ENCODE measurements at regions not wholly inside any gene's neighbourhood (a gene's known extent, or its start where the extent isn't known, plus 50 kb on each side); places are given as distances from the start of the nearest gene placed in this dataset.

DNA sequence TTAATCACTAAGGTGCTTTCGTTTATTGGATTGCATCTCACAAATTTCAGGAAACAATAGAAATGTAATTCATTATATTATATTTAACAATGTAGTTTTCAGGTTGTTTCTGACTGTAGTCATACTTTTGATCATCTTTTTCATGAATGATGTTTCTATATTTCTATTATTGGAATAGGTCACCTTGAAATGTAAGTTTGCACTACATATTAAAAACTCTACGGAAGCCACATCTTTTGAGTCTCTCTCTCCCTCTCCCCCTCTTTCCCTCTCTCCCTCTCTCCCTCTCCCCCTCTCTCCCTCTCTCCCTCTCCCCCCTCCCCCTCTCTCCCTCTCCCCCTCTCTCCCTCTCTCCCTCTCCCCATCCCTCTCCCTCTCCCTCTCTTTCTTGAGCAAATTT, 131.3 kb upstream of the FBXL4 start:
- H3K4me1 ChIP-seq (ENCODE audit: control insufficient read depth, extremely low read depth, insufficient read depth, low read length) = no peaks in the 10 kb centered on the region
- no peaks in the 10 kb centered on the region for H4K20me1 ChIP-seq (ENCODE audit: control insufficient read depth, extremely low read depth, insufficient read depth, low read length)
- DNase-seq (ENCODE audit: low read depth in 2 of 2) = no peak
- H3K4me3 ChIP-seq (replicated peaks in 1 of 4; ENCODE audit: control extremely low read depth in 1 of 4, insufficient read depth in 1 of 4, low read depth in 3 of 4, low read length in 4 of 4) = no peak overlapping the region
- no peaks in the 10 kb centered on the region for H3K36me3 ChIP-seq (ENCODE audit: control insufficient read depth, insufficient read depth, low read length)
- TF ChIP-seq, protein P1, sequence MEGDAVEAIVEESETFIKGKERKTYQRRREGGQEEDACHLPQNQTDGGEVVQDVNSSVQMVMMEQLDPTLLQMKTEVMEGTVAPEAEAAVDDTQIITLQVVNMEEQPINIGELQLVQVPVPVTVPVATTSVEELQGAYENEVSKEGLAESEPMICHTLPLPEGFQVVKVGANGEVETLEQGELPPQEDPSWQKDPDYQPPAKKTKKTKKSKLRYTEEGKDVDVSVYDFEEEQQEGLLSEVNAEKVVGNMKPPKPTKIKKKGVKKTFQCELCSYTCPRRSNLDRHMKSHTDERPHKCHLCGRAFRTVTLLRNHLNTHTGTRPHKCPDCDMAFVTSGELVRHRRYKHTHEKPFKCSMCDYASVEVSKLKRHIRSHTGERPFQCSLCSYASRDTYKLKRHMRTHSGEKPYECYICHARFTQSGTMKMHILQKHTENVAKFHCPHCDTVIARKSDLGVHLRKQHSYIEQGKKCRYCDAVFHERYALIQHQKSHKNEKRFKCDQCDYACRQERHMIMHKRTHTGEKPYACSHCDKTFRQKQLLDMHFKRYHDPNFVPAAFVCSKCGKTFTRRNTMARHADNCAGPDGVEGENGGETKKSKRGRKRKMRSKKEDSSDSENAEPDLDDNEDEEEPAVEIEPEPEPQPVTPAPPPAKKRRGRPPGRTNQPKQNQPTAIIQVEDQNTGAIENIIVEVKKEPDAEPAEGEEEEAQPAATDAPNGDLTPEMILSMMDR (conservative IDR thresholded peaks at IDR 0.05 in 1 of 2, IDR thresholded peaks at IDR 0.05 in 1 of 2; ENCODE audit: low read depth in 1 of 2, low read length in 2 of 2) = no peak
- no peak for TF ChIP-seq EZH2 (IDR thresholded peaks at IDR 0.05; ENCODE audit: low read length, missing control alignments)
- no peaks in the 10 kb centered on the region for H3K27me3 ChIP-seq (ENCODE audit: control insufficient read depth, insufficient read depth, low read length)
- no peak overlapping the region for H2AFZ ChIP-seq (ENCODE audit: low read length)
- H3K9ac ChIP-seq (ENCODE audit: insufficient read depth, low read length) = no peak overlapping the region
- H3K9me3 ChIP-seq (ENCODE audit: control insufficient read depth, insufficient read depth, low read depth, low read length) = no peaks in the 10 kb centered on the region
- no peak overlapping the region for H3K27ac ChIP-seq (ENCODE audit: insufficient read depth, low read length)
- no peak overlapping the region for H3K4me2 ChIP-seq (ENCODE audit: extremely low read depth, insufficient read depth, low read length)
- no peaks in the 10 kb centered on the region for H3K79me2 ChIP-seq (ENCODE audit: control insufficient read depth, insufficient read depth, low read length)

DNA sequence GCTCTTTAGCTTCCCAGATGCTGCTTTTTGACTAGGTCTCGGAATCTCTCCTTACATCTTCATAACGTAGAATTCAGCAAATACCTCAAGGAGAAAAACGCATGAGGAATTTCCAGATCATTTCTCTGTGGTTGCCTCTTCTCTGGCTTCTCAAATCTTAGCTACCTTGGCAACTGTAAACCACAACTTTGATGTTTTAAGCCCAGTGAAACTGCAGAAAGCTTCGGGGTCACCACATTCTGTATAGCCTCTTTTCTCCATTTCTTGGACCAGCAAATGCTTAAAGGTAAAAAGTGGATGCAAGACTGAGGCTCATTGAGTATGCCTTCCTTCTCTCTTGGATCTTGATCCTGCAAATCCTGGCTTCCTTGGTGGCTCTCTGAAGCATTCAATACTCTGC, 125.5 kb upstream of the FBXL4 start:
- Histone ChIP-seq H3K27me3 (ENCODE audit: control insufficient read depth, insufficient read depth, low read length) (no peaks in the 10 kb centered on the region), H3K79me2 (ENCODE audit: control insufficient read depth, insufficient read depth, low read length) (no peaks in the 10 kb centered on the region), H3K4me3 (replicated peaks in 1 of 4; ENCODE audit: control extremely low read depth in 1 of 4, insufficient read depth in 1 of 4, low read depth in 3 of 4, low read length in 4 of 4) (no peak overlapping the region), H3K4me2 (ENCODE audit: extremely low read depth, insufficient read depth, low read length) (no peak overlapping the region), H3K9me3 (ENCODE audit: control insufficient read depth, insufficient read depth, low read depth, low read length) (no peaks in the 10 kb centered on the region), H3K9ac (ENCODE audit: insufficient read depth, low read length) (no peak overlapping the region), H3K36me3 (ENCODE audit: control insufficient read depth, insufficient read depth, low read length) (no peaks in the 10 kb centered on the region), H4K20me1 (ENCODE audit: control insufficient read depth, extremely low read depth, insufficient read depth, low read length) (no peaks in the 10 kb centered on the region), H2AFZ (ENCODE audit: low read length) (no peak overlapping the region), H3K4me1 (ENCODE audit: control insufficient read depth, extremely low read depth, insufficient read depth, low read length) (no peaks in the 10 kb centered on the region), H3K27ac (ENCODE audit: insufficient read depth, low read length) (no peak overlapping the region)
- no peak for DNase-seq (ENCODE audit: low read depth in 2 of 2)
- TF ChIP-seq, protein P1 (conservative IDR thresholded peaks at IDR 0.05 in 1 of 2, IDR thresholded peaks at IDR 0.05 in 1 of 2; ENCODE audit: low read depth in 1 of 2, low read length in 2 of 2) = no peak
- no peak for TF ChIP-seq EZH2 (IDR thresholded peaks at IDR 0.05; ENCODE audit: low read length, missing control alignments)

DNA sequence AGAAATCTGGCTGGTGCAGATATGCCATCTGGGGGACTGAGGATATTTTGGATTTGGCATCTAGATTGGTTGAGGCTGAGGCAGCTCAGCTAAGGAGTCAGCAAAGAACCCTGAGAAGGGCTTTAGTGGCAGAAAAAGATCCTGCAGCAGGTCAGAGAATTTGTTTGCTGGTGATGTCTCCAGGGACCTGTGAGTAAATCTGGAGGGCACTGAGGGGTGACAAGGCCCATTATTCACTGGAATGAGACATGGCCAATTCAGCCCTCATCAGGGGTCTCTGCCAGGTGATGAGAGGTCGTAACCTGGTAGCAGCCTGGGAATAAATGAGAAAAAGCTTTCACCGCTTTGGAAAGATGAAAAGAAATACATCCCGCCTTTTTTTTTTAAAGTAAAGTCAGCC, 118.3 kb upstream of the FBXL4 start:
- Histone ChIP-seq H2AFZ (ENCODE audit: low read length) (no peak overlapping the region), H3K79me2 (ENCODE audit: control insufficient read depth, insufficient read depth, low read length) (no peaks in the 10 kb centered on the region), H3K4me3 (replicated peaks in 1 of 4; ENCODE audit: control extremely low read depth in 1 of 4, insufficient read depth in 1 of 4, low read depth in 3 of 4, low read length in 4 of 4) (no peak overlapping the region), H3K27ac (ENCODE audit: insufficient read depth, low read length) (no peak overlapping the region), H4K20me1 (ENCODE audit: control insufficient read depth, extremely low read depth, insufficient read depth, low read length) (no peaks in the 10 kb centered on the region), H3K4me1 (ENCODE audit: control insufficient read depth, extremely low read depth, insufficient read depth, low read length) (no peaks in the 10 kb centered on the region), H3K9me3 (ENCODE audit: control insufficient read depth, insufficient read depth, low read depth, low read length) (no peaks in the 10 kb centered on the region), H3K36me3 (ENCODE audit: control insufficient read depth, insufficient read depth, low read length) (no peaks in the 10 kb centered on the region), H3K27me3 (ENCODE audit: control insufficient read depth, insufficient read depth, low read length) (no peaks in the 10 kb centered on the region), H3K4me2 (ENCODE audit: extremely low read depth, insufficient read depth, low read length) (no peak overlapping the region), H3K9ac (ENCODE audit: insufficient read depth, low read length) (no peak overlapping the region)
- no peak for TF ChIP-seq EZH2 (IDR thresholded peaks at IDR 0.05; ENCODE audit: low read length, missing control alignments)
- TF ChIP-seq, protein P1 (conservative IDR thresholded peaks at IDR 0.05 in 1 of 2, IDR thresholded peaks at IDR 0.05 in 1 of 2; ENCODE audit: low read depth in 1 of 2, low read length in 2 of 2) = no peak
- no peak for DNase-seq (ENCODE audit: low read depth in 2 of 2)
